ENCODE measurements at regions not wholly inside any gene's neighbourhood (a gene's known extent, or its start where the extent isn't known, plus 50 kb on each side); places are given as distances from the start of the nearest gene placed in this dataset.

DNA sequence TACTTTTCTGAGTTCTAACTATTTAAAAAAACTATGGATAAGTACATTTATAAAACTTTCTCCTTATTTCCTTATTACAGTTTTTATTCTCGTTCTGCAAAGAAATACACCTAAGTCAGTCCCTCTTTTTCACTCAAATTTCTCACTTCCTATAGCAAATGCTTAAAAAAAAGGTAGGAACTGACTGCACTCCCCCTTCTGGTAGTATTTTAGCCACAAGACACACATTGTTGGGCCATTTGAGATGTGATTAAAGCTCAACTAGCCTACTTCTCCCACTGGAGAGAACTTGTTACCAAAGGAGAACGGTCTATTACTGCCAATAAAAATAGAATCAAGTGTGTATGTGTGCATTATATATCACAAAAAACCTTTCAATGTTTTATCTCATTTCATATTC lies 521.9 kb upstream of the PRMT6 start:
- no peaks in the 10 kb centered on the region for H3K9me3 ChIP-seq
- no peaks in the 10 kb centered on the region for H3K4me1 ChIP-seq
- intact Hi-C loops (cut with DNase I; ENCODE audit: low total_unique reads), result no loop called here
- H3K4me3 ChIP-seq, result no peak overlapping the region
- no peak for TF ChIP-seq POLR2A (IDR thresholded peaks at IDR 0.05)
- TF ChIP-seq, protein P1, sequence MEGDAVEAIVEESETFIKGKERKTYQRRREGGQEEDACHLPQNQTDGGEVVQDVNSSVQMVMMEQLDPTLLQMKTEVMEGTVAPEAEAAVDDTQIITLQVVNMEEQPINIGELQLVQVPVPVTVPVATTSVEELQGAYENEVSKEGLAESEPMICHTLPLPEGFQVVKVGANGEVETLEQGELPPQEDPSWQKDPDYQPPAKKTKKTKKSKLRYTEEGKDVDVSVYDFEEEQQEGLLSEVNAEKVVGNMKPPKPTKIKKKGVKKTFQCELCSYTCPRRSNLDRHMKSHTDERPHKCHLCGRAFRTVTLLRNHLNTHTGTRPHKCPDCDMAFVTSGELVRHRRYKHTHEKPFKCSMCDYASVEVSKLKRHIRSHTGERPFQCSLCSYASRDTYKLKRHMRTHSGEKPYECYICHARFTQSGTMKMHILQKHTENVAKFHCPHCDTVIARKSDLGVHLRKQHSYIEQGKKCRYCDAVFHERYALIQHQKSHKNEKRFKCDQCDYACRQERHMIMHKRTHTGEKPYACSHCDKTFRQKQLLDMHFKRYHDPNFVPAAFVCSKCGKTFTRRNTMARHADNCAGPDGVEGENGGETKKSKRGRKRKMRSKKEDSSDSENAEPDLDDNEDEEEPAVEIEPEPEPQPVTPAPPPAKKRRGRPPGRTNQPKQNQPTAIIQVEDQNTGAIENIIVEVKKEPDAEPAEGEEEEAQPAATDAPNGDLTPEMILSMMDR (IDR thresholded peaks at IDR 0.05), result no peak
- H3K36me3 ChIP-seq (ENCODE audit: low read depth, missing control alignments), result no peaks in the 10 kb centered on the region
- no peak overlapping the region for H3K27ac ChIP-seq
- 67 to 71% methylated on average over 2 of the region's 2 CpGs for WGBS, 2 donors
- no peak for DNase-seq
- no peaks in the 10 kb centered on the region for H3K27me3 ChIP-seq

DNA sequence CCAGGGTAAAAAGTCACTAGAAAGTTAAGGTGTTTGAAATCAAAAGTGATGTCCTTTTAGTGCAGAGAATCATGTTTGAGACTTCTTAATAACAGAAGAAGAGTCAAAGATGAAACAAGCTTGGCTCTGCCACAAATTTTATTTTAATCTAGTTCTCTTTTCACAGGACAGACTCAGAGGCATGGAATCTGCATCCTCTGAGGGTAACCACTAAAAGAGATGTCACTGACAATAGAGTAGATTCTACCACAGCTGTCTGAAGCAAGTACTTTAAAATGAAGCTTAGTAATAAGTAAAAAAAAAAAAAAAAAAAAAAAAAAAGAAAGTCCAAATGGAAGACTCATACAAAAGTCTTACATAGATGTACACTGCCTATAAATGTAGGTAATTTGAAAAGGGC lies 519.7 kb upstream of the PRMT6 start:
- intact Hi-C loops (cut with DNase I; ENCODE audit: low total_unique reads), result no loop called here
- Histone ChIP-seq H3K27me3 (no peaks in the 10 kb centered on the region), H3K9me3 (no peaks in the 10 kb centered on the region), H3K4me1 (no peaks in the 10 kb centered on the region), H3K27ac (no peak overlapping the region), H3K36me3 (ENCODE audit: low read depth, missing control alignments) (no peaks in the 10 kb centered on the region), H3K4me3 (no peak overlapping the region)
- no peak for DNase-seq
- no peak for TF ChIP-seq POLR2A (IDR thresholded peaks at IDR 0.05)
- TF ChIP-seq, protein P1 (IDR thresholded peaks at IDR 0.05), result no peak

- no peak overlapping the region for H3K27ac ChIP-seq
- 85 to 92% methylated on average over 1 of the region's 1 CpG for WGBS, 2 donors
- TF ChIP-seq, protein P1 (IDR thresholded peaks at IDR 0.05), result no peak
- no peak for TF ChIP-seq POLR2A (IDR thresholded peaks at IDR 0.05)
- no peaks in the 10 kb centered on the region for H3K9me3 ChIP-seq
- H3K4me1 ChIP-seq, result no peaks in the 10 kb centered on the region
- no peaks in the 10 kb centered on the region for H3K36me3 ChIP-seq (ENCODE audit: low read depth, missing control alignments)
- intact Hi-C loops (cut with DNase I; ENCODE audit: low total_unique reads), result no loop called here
- DNase-seq, result no peak
- no peak overlapping the region for H3K4me3 ChIP-seq
- no peaks in the 10 kb centered on the region for H3K27me3 ChIP-seq
Measured at GRCh38 chr1:106548726-106549125, 507.7 kb upstream of the PRMT6 start.

DNA sequence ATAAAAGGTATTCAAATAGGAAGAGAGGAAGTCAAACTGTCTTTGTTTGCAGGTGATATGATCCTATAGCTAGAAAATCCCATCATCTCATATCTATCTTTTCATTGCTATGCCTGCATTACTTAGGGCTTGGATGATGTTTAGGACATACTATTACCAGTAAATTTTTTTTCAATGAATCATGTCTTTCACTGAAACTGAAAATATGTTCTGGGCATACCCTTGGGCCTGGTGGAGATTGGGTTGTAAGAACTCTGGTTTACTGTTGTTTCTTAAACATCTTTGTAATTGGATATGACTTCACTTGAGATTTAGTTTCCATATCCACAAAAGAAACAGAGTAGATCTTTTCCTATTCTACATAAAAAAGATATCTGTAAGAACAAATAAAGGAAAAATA lies 502.2 kb upstream of the PRMT6 start:
- Histone ChIP-seq H3K4me3 (no peak overlapping the region), H3K36me3 (ENCODE audit: low read depth, missing control alignments) (no peaks in the 10 kb centered on the region), H3K27me3 (no peaks in the 10 kb centered on the region), H3K27ac (no peak overlapping the region), H3K4me1 (no peaks in the 10 kb centered on the region), H3K9me3 (no peaks in the 10 kb centered on the region)
- intact Hi-C loops (cut with DNase I; ENCODE audit: low total_unique reads), result no loop called here
- DNase-seq, result no peak
- TF ChIP-seq, protein P1 (IDR thresholded peaks at IDR 0.05), result no peak
- TF ChIP-seq POLR2A (IDR thresholded peaks at IDR 0.05), result no peak

DNA sequence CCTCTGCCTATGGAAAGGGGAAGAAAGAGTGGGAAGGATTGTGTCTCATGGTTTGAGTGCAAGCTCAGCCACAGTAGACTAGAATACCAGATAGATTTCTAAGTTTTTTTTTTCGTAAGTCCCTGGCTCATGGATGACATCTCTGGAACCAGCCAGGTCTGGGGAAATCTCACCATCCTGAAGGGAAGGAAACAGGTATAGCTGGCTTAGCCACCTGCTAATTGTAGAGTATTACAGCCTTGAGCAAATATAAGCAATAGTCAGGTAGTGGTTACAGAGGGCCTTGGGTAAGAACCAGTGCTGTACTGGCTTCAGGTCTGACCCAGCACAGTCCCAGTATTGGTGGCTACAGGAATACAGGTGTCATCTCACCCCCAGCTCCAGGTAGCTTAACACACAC lies 500.9 kb upstream of the PRMT6 start:
- H3K36me3 ChIP-seq (ENCODE audit: low read depth, missing control alignments), result no peaks in the 10 kb centered on the region
- WGBS, 2 donors, result 93% methylated on average over 1 of the region's 1 CpG
- no peak overlapping the region for H3K4me3 ChIP-seq
- H3K4me1 ChIP-seq, result no peaks in the 10 kb centered on the region
- H3K27ac ChIP-seq, result no peak overlapping the region
- no peaks in the 10 kb centered on the region for H3K27me3 ChIP-seq
- no peak for DNase-seq
- intact Hi-C loops (cut with DNase I; ENCODE audit: low total_unique reads), result no loop called here
- TF ChIP-seq, protein P1 (IDR thresholded peaks at IDR 0.05), result no peak
- no peak for TF ChIP-seq POLR2A (IDR thresholded peaks at IDR 0.05)
- no peaks in the 10 kb centered on the region for H3K9me3 ChIP-seq

Measured in testis (tissue), 2 donors.